HUDEP-2 (cell line): ENCODE measurements at regions not wholly inside any gene's neighbourhood (a gene's known extent, or its start where the extent isn't known, plus 50 kb on each side); places are given as distances from the start of the nearest gene placed in this dataset.

Experiments
- DNase-seq, 76 experiments: peaks; one replicate each; lab custom pipeline; 2025; ENCODE audit not compliant: unreplicated experiment in 76 of 76; lab: John Stamatoyannopoulos, UW

- DNase-seq = no peak
These were observed 98.9 kb upstream of the WAC start for GRCh38 chr10:28434063-28434462.

- DNase-seq = no peak
These were observed 90.5 kb upstream of the WAC start for GRCh38 chr10:28442403-28442802.

GRCh38 chr10:28444031-28444430, 88.9 kb upstream of the WAC start:
- DNase-seq = no peak

- no peak for DNase-seq
These were observed 87.4 kb upstream of the WAC start for GRCh38 chr10:28445516-28445915.

- DNase-seq = no peak
These were observed 83.5 kb upstream of the WAC start for GRCh38 chr10:28449382-28449781.

GRCh38 chr10:28449926-28450325, 83.0 kb upstream of the WAC start:
- no peak for DNase-seq

- no peak for DNase-seq
These were observed 79.0 kb upstream of the WAC start for GRCh38 chr10:28453926-28454325.

- DNase-seq = no peak
These were observed 75.8 kb upstream of the WAC start for GRCh38 chr10:28457110-28457509.

GRCh38 chr10:28457873-28458272, 75.0 kb upstream of the WAC start:
- peak in 55 of 76 experiments; percentile 3 to 69 (median 36) for DNase-seq

- peak in 2 of 76 experiments; percentile 1 to 5 for DNase-seq
These were observed 73.3 kb upstream of the WAC start for GRCh38 chr10:28459453-28460144.

GRCh38 chr10:28463141-28463540, 69.8 kb upstream of the WAC start:
- DNase-seq = no peak

- DNase-seq = no peak
These were observed 69.1 kb upstream of the WAC start for GRCh38 chr10:28463676-28464395.

GRCh38 chr10:28467615-28468014, 65.3 kb upstream of the WAC start:
- no peak for DNase-seq

- DNase-seq = no peak
These were observed 64.0 kb upstream of the WAC start for GRCh38 chr10:28468707-28469483.

GRCh38 chr10:28470873-28471651, 61.9 kb upstream of the WAC start:
- no peak for DNase-seq

- no peak for DNase-seq
These were observed 61.3 kb upstream of the WAC start for GRCh38 chr10:28471652-28472050.

- no peak for DNase-seq
These were observed 54.3 kb upstream of the WAC start for GRCh38 chr10:28478646-28479045.

- DNase-seq = peak in 62 of 76 experiments; percentile 1 to 73 (median 36)
These were observed 53.5 kb upstream of the WAC start for GRCh38 chr10:28479425-28479865.

- DNase-seq = no peak
These were observed 52.8 kb upstream of the WAC start for GRCh38 chr10:28479927-28480627.

GRCh38 chr10:28480628-28480965, 52.3 kb upstream of the WAC start:
- DNase-seq = no peak
